ENCODE measurements at regions not wholly inside any gene's neighbourhood (a gene's known extent, or its start where the extent isn't known, plus 50 kb on each side); places are given as distances from the start of the nearest gene placed in this dataset.

- Histone ChIP-seq H3K79me2 (ENCODE audit: insufficient read depth, low read length) (no peaks in the 10 kb centered on the region), H3F3A (ENCODE audit: insufficient read depth, low read length) (no peaks in the 10 kb centered on the region), H3K4me1 (ENCODE audit: insufficient read depth, low read length, severe bottlenecking) (no peaks in the 10 kb centered on the region), H4K20me1 (ENCODE audit: insufficient read depth, low read length) (no peaks in the 10 kb centered on the region), H3K27ac (ENCODE audit: low read depth, low read length, poor library complexity, severe bottlenecking) (no peak overlapping the region), H3K27me3 (ENCODE audit: insufficient read depth, low read length) (no peaks in the 10 kb centered on the region), H3K9me2 (ENCODE audit: low read depth, low read length) (no peaks in the 10 kb centered on the region), H3K4me3 (ENCODE audit: low read depth, low read length, poor library complexity, severe bottlenecking) (no peak overlapping the region), H3K9ac (ENCODE audit: low read length) (no peak overlapping the region), H3K4me2 (ENCODE audit: low read length) (no peak overlapping the region), H3K36me3 (ENCODE audit: insufficient read depth, low read length) (no peaks in the 10 kb centered on the region), H2AFZ (ENCODE audit: low read length) (no peak overlapping the region), H3K9me3 (ENCODE audit: low read length) (no peaks in the 10 kb centered on the region)
- TF ChIP-seq EZH2 (IDR thresholded peaks at IDR 0.05; ENCODE audit: borderline replicate concordance, low read length) (no peak), CTCF (IDR thresholded peaks at IDR 0.05; ENCODE audit: low read length) (peak; percentile 25; the same call in 1 of the 2 replicates)
These were observed 137.9 kb upstream of the ZKSCAN2 start for GRCh38 chr16:25395528-25395927.

GRCh38 chr16:25390761-25391160 lies 133.1 kb upstream of the ZKSCAN2 start:
- no peak overlapping the region for H3K4me2 ChIP-seq (ENCODE audit: low read length)
- H3K79me2 ChIP-seq (ENCODE audit: insufficient read depth, low read length): no peaks in the 10 kb centered on the region
- no peaks in the 10 kb centered on the region for H3K27me3 ChIP-seq (ENCODE audit: insufficient read depth, low read length)
- H3K9ac ChIP-seq (ENCODE audit: low read length): no peak overlapping the region
- no peaks in the 10 kb centered on the region for H3K9me2 ChIP-seq (ENCODE audit: low read depth, low read length)
- no peaks in the 10 kb centered on the region for H3K9me3 ChIP-seq (ENCODE audit: low read length)
- TF ChIP-seq CTCF (IDR thresholded peaks at IDR 0.05; ENCODE audit: low read length) (no peak), EZH2 (IDR thresholded peaks at IDR 0.05; ENCODE audit: borderline replicate concordance, low read length) (no peak)
- H3F3A ChIP-seq (ENCODE audit: insufficient read depth, low read length): no peaks in the 10 kb centered on the region
- H3K4me1 ChIP-seq (ENCODE audit: insufficient read depth, low read length, severe bottlenecking): no peaks in the 10 kb centered on the region
- H3K36me3 ChIP-seq (ENCODE audit: insufficient read depth, low read length): no peaks in the 10 kb centered on the region
- no peak overlapping the region for H3K27ac ChIP-seq (ENCODE audit: low read depth, low read length, poor library complexity, severe bottlenecking)
- H3K4me3 ChIP-seq (ENCODE audit: low read depth, low read length, poor library complexity, severe bottlenecking): no peak overlapping the region
- no peak overlapping the region for H2AFZ ChIP-seq (ENCODE audit: low read length)
- H4K20me1 ChIP-seq (ENCODE audit: insufficient read depth, low read length): no peaks in the 10 kb centered on the region

GRCh38 chr16:25374556-25374955 lies 116.9 kb upstream of the ZKSCAN2 start:
- Histone ChIP-seq H3K9me3 (ENCODE audit: low read length) (no peaks in the 10 kb centered on the region), H4K20me1 (ENCODE audit: insufficient read depth, low read length) (no peaks in the 10 kb centered on the region), H3K27ac (ENCODE audit: low read depth, low read length, poor library complexity, severe bottlenecking) (no peak overlapping the region), H3K4me2 (ENCODE audit: low read length) (no peak overlapping the region), H3F3A (ENCODE audit: insufficient read depth, low read length) (no peaks in the 10 kb centered on the region), H3K9ac (ENCODE audit: low read length) (no peak overlapping the region), H2AFZ (ENCODE audit: low read length) (no peak overlapping the region), H3K79me2 (ENCODE audit: insufficient read depth, low read length) (no peaks in the 10 kb centered on the region), H3K9me2 (ENCODE audit: low read depth, low read length) (no peaks in the 10 kb centered on the region), H3K27me3 (ENCODE audit: insufficient read depth, low read length) (no peaks in the 10 kb centered on the region), H3K4me3 (ENCODE audit: low read depth, low read length, poor library complexity, severe bottlenecking) (no peak overlapping the region), H3K4me1 (ENCODE audit: insufficient read depth, low read length, severe bottlenecking) (no peaks in the 10 kb centered on the region), H3K36me3 (ENCODE audit: insufficient read depth, low read length) (no peaks in the 10 kb centered on the region)
- no peak for TF ChIP-seq CTCF (IDR thresholded peaks at IDR 0.05; ENCODE audit: low read length)
- TF ChIP-seq EZH2 (IDR thresholded peaks at IDR 0.05; ENCODE audit: borderline replicate concordance, low read length): no peak
